ENCODE measurements at regions not wholly inside any gene's neighbourhood (a gene's known extent, or its start where the extent isn't known, plus 50 kb on each side); places are given as distances from the start of the nearest gene placed in this dataset.

GRCh38 chr16:7861891-7862582 is 529.4 kb downstream of the RBFOX1 start:
- TF ChIP-seq, protein P1, sequence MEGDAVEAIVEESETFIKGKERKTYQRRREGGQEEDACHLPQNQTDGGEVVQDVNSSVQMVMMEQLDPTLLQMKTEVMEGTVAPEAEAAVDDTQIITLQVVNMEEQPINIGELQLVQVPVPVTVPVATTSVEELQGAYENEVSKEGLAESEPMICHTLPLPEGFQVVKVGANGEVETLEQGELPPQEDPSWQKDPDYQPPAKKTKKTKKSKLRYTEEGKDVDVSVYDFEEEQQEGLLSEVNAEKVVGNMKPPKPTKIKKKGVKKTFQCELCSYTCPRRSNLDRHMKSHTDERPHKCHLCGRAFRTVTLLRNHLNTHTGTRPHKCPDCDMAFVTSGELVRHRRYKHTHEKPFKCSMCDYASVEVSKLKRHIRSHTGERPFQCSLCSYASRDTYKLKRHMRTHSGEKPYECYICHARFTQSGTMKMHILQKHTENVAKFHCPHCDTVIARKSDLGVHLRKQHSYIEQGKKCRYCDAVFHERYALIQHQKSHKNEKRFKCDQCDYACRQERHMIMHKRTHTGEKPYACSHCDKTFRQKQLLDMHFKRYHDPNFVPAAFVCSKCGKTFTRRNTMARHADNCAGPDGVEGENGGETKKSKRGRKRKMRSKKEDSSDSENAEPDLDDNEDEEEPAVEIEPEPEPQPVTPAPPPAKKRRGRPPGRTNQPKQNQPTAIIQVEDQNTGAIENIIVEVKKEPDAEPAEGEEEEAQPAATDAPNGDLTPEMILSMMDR (IDR thresholded peaks at IDR 0.05; ENCODE audit: control extremely low read depth, extremely low read depth, low read depth, missing control alignments), result no peak
- ChIA-PET POLR2A (no interaction called here), CTCF (no interaction called here)
- no peak for DNase-seq (ENCODE audit: extremely low spot score)

- CTCF ChIA-PET, result no interaction called here
These were observed 520.6 kb downstream of the RBFOX1 start for GRCh38 chr16:7853197-7853596.

DNA sequence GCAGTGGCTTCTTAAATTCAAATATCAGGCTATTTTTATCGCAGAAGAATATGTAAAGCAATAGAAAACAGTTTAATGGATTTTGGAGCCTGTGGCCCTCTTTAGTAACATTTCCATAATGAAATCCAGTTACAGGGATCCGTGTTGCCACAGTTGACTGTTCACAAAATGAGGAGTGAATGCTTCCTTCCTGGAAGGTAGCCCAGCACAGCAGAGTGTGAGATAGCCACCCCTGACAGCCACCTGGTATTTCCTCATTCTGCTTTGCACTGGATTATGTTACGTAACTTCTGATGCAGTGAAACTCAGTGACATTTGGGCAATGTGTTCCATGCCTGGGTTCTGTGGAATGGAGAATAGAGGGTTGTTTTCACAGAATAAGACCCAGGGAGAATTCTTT is 517.2 kb downstream of the RBFOX1 start:
- DNase-seq (ENCODE audit: extremely low spot score), result no peak
- ChIA-PET POLR2A (no interaction called here), CTCF (no interaction called here)
- TF ChIP-seq, protein P1 (IDR thresholded peaks at IDR 0.05; ENCODE audit: control extremely low read depth, extremely low read depth, low read depth, missing control alignments), result no peak

More at GRCh38 chr16:7853197-7853596, 520.6 kb downstream of the RBFOX1 start:
- no peak for DNase-seq (ENCODE audit: extremely low spot score)
- POLR2A ChIA-PET, result no interaction called here
- TF ChIP-seq, protein P1 (IDR thresholded peaks at IDR 0.05; ENCODE audit: control extremely low read depth, extremely low read depth, low read depth, missing control alignments), result no peak

GRCh38 chr16:7843261-7843660 is 510.6 kb downstream of the RBFOX1 start:
- ChIA-PET CTCF (interaction anchor here (0.9 kb wide), 1 partner anchor 10 kb away, joined by 4 read pairs; no protein-coding TSS in a partner anchor), POLR2A (no interaction called here)
- DNase-seq (ENCODE audit: extremely low spot score), result no peak
- TF ChIP-seq, protein P1 (IDR thresholded peaks at IDR 0.05; ENCODE audit: control extremely low read depth, extremely low read depth, low read depth, missing control alignments), result no peak

DNA sequence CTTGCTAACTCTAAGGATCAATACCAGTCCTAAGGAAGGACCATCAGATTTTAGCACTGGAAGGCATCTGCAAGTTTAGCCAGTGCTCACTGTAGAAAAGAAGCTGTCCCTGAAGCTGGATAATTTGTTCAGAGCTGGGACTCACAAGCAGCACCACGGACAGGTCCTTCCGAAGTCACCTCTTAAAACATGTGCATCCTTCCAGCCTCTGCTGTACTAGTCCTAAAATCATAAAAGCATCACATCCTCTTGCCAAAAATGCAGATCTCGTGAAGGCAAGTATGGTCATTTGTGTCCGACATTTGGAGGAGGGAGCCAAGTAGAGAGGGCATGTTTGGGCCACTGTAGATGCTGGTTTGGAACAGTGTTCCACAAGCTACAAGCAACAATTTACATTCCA is 506.9 kb downstream of the RBFOX1 start:
- ChIA-PET CTCF (no interaction called here), POLR2A (no interaction called here)
- DNase-seq (ENCODE audit: extremely low spot score), result no peak
- TF ChIP-seq, protein P1 (IDR thresholded peaks at IDR 0.05; ENCODE audit: control extremely low read depth, extremely low read depth, low read depth, missing control alignments), result no peak

DNA sequence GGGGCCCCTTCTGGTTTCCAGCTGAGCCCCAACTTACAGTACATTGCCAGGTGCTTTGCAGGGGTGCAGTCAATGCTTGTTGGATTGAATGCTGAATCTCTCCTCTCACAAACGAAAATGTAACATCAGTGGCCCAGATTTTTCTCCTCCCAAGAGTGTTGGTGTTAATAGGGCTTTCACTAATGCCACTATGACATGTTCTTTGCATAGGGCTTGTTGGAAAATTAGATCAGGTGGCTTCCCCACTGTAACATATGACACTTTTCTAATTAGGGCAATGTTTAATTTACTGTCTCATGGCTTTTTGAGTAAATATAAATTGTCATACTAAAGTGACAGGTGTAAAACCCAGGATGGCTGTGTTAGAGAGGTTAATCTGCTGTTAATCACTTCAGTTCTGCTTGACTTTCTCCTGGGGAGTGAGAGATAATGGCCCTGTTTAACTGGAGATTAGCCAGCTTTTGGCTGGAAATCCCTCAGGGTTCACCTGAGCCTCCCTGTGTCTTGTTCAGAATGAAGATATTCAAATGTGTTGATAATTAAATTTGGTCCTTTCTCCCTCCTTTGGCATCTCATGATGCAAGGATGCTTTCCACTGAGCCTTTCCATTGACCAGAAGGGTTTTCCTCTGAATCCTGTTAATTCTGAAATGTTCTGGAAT is 502.3 kb downstream of the RBFOX1 start:
- no peak for DNase-seq (ENCODE audit: extremely low spot score)
- POLR2A ChIA-PET, result no interaction called here
- TF ChIP-seq, protein P1 (IDR thresholded peaks at IDR 0.05; ENCODE audit: control extremely low read depth, extremely low read depth, low read depth, missing control alignments), result no peak
- CTCF ChIA-PET, result no interaction called here
